HL-60 (cell line): ENCODE measurements at regions not wholly inside any gene's neighbourhood (a gene's known extent, or its start where the extent isn't known, plus 50 kb on each side); places are given as distances from the start of the nearest gene placed in this dataset.

ENCODE experiments used
- DNase-seq, 2 experiments: peaks; one replicate each; pipeline ENCODE4 v3.0.0-alpha.2; 2010 to 2020; ENCODE audit warnings: low read depth in 1 of 2, low spot score in 1 of 2
- H3K27ac ChIP-seq: fragments of 250-450 bp; sonication (Bioruptor Pico); replicated peaks from 2 replicates; pipeline ENCODE4 v1.5.1; 2020; ENCODE audit warnings: mild to moderate bottlenecking, moderate library complexity
- H3K27me3 ChIP-seq: fragments of 250-450 bp; sonication (Bioruptor Pico); 2 replicates; pipeline ENCODE4 v1.5.1; 2021; ENCODE audit warnings: mild to moderate bottlenecking, moderate library complexity; ENCODE audit not compliant: insufficient read depth, poor library complexity, severe bottlenecking
- H3K4me3 ChIP-seq: replicated peaks from 2 replicates; pipeline ENCODE4 v1.5.1; 2011; ENCODE audit warnings: mild to moderate bottlenecking, control low read depth, low read length; ENCODE audit not compliant: insufficient read depth
- GABPA ChIP-seq: IDR thresholded peaks from 2 replicates; pipeline ENCODE4 v1.6.1; 2012; ENCODE audit warnings: low read depth
- POLR2AphosphoS5 ChIP-seq: IDR thresholded peaks from 2 replicates; pipeline ENCODE4 v1.6.1; 2012; ENCODE audit warnings: low read depth
- SPI1 ChIP-seq: IDR thresholded peaks from 2 replicates; pipeline ENCODE4 v1.6.1; 2012; ENCODE audit warnings: low read depth, mild to moderate bottlenecking, borderline replicate concordance
- TF ChIP-seq, protein P1 (sequence below): IDR thresholded peaks from 2 replicates; pipeline ENCODE4 v1.6.1; 2012; ENCODE audit warnings: low read depth; ENCODE audit not compliant: insufficient replicate concordance
- TF ChIP-seq, protein P2 (sequence below): IDR thresholded peaks from one replicate; pipeline ENCODE4 v1.5.1; 2011; ENCODE audit warnings: low read length, control low read depth, inconsistent platforms; ENCODE audit not compliant: insufficient read depth

DNA sequence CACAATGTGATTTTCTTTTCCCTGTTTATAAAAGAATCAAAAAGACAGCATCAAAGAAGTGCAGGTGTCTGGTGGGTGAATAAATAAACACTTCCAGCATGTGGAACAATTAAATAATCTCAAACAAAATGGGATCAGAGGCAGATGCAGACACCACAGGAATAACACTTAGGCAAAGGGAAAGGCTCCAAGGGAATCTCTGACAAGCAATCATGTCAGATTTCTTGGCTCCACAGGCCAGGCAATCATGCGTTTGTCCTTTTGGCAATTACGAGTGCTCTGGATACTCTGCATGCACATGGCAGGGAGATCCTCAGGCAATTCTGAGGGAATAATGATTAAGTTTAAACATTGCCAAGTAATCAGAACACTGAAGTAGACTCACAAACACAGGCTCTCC, 403.5 kb upstream of the LUZP2 start:
- no peak overlapping the region for H3K27ac ChIP-seq
- no peaks in the 10 kb centered on the region for H3K27me3 ChIP-seq
- H3K4me3 ChIP-seq = no peak overlapping the region
- no peak for TF ChIP-seq POLR2AphosphoS5
- TF ChIP-seq, protein P1, sequence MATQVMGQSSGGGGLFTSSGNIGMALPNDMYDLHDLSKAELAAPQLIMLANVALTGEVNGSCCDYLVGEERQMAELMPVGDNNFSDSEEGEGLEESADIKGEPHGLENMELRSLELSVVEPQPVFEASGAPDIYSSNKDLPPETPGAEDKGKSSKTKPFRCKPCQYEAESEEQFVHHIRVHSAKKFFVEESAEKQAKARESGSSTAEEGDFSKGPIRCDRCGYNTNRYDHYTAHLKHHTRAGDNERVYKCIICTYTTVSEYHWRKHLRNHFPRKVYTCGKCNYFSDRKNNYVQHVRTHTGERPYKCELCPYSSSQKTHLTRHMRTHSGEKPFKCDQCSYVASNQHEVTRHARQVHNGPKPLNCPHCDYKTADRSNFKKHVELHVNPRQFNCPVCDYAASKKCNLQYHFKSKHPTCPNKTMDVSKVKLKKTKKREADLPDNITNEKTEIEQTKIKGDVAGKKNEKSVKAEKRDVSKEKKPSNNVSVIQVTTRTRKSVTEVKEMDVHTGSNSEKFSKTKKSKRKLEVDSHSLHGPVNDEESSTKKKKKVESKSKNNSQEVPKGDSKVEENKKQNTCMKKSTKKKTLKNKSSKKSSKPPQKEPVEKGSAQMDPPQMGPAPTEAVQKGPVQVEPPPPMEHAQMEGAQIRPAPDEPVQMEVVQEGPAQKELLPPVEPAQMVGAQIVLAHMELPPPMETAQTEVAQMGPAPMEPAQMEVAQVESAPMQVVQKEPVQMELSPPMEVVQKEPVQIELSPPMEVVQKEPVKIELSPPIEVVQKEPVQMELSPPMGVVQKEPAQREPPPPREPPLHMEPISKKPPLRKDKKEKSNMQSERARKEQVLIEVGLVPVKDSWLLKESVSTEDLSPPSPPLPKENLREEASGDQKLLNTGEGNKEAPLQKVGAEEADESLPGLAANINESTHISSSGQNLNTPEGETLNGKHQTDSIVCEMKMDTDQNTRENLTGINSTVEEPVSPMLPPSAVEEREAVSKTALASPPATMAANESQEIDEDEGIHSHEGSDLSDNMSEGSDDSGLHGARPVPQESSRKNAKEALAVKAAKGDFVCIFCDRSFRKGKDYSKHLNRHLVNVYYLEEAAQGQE = no peak
- TF ChIP-seq SPI1 = no peak
- no peak for TF ChIP-seq GABPA
- TF ChIP-seq, protein P2, sequence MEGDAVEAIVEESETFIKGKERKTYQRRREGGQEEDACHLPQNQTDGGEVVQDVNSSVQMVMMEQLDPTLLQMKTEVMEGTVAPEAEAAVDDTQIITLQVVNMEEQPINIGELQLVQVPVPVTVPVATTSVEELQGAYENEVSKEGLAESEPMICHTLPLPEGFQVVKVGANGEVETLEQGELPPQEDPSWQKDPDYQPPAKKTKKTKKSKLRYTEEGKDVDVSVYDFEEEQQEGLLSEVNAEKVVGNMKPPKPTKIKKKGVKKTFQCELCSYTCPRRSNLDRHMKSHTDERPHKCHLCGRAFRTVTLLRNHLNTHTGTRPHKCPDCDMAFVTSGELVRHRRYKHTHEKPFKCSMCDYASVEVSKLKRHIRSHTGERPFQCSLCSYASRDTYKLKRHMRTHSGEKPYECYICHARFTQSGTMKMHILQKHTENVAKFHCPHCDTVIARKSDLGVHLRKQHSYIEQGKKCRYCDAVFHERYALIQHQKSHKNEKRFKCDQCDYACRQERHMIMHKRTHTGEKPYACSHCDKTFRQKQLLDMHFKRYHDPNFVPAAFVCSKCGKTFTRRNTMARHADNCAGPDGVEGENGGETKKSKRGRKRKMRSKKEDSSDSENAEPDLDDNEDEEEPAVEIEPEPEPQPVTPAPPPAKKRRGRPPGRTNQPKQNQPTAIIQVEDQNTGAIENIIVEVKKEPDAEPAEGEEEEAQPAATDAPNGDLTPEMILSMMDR = no peak
- no peak for DNase-seq

DNA sequence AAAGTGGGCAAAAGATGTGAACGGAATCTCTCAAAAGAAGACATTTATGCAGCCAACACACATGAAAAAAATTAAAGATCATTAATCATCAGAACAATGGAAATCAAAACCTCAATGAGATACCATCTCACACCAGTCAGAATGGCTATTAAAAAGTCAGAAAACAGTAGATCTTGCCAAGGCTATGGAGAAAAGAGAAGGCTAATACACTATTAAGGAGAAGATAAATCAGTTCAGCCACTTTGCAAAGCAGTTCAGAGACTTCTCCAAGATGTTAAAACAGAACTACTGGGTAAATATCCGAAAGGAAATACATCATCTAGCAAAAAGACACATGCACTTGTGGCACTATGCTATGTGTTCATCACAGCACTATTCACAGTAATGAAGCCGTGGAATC, 388.2 kb upstream of the LUZP2 start:
- no peak for TF ChIP-seq POLR2AphosphoS5
- TF ChIP-seq, protein P1 = no peak
- TF ChIP-seq GABPA = no peak
- TF ChIP-seq, protein P2 = no peak
- Histone ChIP-seq H3K4me3 (no peak overlapping the region), H3K27me3 (no peaks in the 10 kb centered on the region), H3K27ac (no peak overlapping the region)
- no peak for DNase-seq

DNA sequence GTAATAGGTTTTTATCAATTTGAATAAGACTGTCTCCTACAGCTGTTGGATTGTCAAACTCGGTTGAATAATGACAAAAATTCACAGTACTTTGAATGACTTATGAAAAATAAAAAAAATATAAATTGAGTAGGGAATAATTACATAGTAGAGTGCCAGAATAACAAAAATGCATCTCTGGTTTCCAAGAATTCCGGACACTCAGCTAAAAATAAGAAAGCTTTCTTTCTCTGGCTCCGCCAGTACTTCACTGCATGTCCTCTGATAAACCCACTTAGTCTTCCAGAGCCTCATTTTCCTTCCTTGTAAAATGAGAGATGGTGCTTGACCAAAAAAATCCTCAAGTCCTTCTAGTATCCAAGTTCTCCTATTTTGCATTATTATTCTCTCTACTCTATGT, 374.6 kb upstream of the LUZP2 start:
- TF ChIP-seq, protein P1 = no peak
- TF ChIP-seq, protein P2 = no peak
- no peak for TF ChIP-seq POLR2AphosphoS5
- no peak for TF ChIP-seq SPI1
- no peak for TF ChIP-seq GABPA
- Histone ChIP-seq H3K27ac (no peak overlapping the region), H3K27me3 (no peaks in the 10 kb centered on the region), H3K4me3 (no peak overlapping the region)
- no peak for DNase-seq
